Amniotic epithelial cell (primary cell): ENCODE measurements at regions not wholly inside any gene's neighbourhood (a gene's known extent, or its start where the extent isn't known, plus 50 kb on each side); places are given as distances from the start of the nearest gene placed in this dataset.

Experiments
- DNase-seq: peaks from one replicate; pipeline ENCODE4 v3.0.0-alpha.2; 2010; ENCODE audit warnings: low read depth

GRCh38 chr12:132439333-132439904 is 50.5 kb upstream of the FBRSL1 start:
- DNase-seq: no peak

- no peak for DNase-seq
These were observed 51.2 kb upstream of the FBRSL1 start for GRCh38 chr12:132438726-132439125.

- DNase-seq: no peak
These were observed 51.8 kb upstream of the FBRSL1 start for GRCh38 chr12:132437943-132438700.

DNA sequence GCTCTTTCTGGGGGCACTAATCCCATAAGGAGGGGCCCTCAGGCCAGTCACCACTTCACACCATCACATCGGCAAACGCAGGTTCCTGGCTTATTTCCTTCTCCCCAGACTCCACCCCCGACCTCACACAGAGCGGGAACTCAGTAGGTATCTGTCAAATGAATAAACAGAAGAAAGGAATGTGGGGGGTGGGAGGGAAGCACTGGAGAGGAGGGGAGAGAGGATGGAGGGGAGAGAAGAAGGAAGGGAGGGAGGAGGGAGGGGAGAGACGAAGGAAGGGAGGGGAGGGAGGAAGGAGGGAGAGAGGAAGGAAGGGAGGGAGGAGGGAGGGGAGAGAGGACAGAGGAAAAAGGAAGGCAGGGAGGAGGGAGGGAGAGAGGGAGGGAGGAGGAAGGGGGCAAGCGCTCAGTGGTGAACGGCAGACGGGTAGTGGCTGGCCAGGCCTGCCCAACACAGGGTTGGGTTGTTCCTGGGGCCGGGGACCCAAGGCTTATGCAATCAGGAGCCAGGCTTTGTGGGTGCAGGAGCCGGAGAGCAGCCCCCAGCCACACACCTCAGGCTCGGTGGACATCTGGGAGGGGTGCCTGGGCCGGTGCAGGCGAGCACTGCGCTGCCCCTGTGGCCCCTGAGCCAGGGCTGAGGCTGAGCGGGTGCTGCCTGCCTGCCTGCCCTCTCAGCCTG is 52.6 kb upstream of the FBRSL1 start:
- DNase-seq: no peak

DNA sequence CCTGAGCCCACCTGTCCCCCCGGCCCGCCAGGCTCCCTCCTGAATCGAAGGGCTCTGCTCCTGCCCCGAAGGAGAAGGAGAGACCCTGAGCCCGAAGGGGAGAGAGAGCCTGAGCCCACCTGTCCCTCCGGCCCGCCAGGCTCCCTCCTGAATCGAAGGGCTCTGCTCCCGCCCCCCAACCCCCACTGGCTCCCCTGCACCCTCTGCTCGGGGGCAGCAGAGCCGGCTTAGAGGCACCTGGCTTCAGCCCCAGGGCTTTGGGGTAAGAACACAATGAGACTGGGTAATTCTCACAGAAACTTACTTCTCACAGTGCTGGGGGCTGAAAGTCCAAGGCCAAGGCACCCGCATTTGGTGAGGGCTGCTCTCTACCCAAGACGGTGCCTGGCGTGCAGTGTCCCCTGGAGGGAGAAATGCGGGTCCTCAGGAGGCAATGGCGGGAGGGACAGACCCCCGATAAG is 53.1 kb upstream of the FBRSL1 start:
- no peak for DNase-seq

GRCh38 chr12:132435486-132436187 is 54.3 kb upstream of the FBRSL1 start:
- no peak for DNase-seq

DNA sequence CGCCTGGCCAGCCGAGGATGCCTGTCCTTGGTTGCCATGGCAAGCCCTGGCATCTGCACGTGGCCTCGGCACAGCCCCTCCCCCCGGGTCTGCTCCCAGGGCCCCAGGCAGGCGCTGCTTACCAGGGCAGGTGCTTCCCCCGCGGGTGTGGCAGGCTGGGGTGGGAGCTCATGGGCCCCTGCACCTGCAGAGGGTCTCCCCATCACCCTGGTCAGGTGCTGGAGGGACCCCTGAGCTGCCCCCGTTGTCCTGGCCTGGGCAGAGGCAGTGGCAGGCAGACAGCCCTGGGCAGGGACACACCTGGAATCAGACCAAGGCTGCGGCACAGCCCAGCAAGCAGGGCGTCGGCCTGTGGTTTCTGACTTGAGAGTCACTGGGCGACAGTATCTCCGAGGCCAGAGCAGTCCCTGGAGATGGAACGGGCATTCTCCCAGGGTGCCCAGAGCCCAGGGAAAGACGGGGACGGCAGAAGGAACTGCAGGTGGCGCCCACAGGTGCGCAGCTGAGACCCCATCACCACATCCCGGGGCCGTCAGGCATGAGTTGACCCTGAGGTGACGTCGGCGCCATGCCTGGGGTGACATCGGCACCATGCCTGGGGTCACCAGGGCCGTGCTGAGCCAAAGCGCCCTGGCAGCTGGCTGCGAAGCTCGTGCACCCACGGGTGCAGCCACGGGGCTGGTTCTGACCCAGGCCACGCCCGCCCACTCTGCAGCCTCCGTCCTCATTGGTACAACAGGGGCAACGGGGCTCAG is 56.1 kb upstream of the FBRSL1 start:
- DNase-seq: no peak

GRCh38 chr12:132432721-132433577 is 57.0 kb upstream of the FBRSL1 start:
- no peak for DNase-seq

GRCh38 chr12:132432126-132432705 is 57.7 kb upstream of the FBRSL1 start:
- no peak for DNase-seq

- DNase-seq: no peak
These were observed 58.8 kb upstream of the FBRSL1 start for GRCh38 chr12:132430838-132431774.

DNA sequence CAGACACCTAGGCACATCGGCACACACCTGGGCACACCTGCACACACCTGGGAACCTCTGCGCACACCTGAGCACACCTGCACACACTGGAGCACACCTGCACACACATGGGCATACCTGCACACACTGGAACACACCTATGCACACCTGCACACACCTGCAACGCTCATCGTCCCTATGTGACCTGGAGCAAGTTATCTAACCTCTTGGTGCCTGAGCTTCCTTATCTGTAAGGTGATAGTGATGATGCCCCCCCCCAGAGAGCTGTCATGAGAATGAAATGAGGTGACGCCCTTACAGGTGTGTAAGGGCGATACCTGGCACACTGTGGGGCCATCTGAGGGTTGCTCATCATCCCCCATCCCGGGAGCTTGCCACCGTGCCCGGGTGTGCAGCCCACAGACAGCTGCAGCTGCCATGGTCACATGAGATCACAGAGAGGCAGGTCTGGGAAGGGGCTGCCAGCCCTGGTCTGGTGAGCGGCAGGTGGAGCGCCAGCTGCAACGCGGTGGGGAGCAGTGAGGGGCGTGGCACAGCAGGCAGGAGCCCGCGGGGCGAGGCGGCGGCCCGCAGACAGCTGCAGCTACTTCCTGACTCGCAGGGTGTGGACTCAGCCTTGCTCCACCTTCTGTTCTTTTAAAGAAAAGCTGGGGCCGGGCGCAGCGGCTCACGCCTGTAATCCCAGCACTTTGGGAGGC is 59.9 kb upstream of the FBRSL1 start:
- no peak for DNase-seq

DNA sequence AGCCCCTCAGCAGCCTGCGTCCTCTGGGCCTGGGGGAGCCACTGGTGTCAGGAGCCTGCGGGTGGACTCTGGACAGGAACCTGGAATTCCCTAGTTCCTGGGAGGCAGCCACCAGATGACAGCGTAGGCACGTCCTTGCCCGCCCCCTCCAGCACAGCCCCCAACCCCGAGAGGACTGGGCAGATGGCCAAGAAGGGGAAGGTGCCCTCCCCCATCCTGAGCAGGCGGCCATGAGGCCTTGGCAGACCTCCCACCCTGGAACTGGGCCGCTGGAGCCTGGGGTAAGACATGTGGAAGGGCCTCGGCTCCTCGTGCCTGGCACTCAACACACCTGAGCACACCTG is 60.4 kb upstream of the FBRSL1 start:
- no peak for DNase-seq

DNA sequence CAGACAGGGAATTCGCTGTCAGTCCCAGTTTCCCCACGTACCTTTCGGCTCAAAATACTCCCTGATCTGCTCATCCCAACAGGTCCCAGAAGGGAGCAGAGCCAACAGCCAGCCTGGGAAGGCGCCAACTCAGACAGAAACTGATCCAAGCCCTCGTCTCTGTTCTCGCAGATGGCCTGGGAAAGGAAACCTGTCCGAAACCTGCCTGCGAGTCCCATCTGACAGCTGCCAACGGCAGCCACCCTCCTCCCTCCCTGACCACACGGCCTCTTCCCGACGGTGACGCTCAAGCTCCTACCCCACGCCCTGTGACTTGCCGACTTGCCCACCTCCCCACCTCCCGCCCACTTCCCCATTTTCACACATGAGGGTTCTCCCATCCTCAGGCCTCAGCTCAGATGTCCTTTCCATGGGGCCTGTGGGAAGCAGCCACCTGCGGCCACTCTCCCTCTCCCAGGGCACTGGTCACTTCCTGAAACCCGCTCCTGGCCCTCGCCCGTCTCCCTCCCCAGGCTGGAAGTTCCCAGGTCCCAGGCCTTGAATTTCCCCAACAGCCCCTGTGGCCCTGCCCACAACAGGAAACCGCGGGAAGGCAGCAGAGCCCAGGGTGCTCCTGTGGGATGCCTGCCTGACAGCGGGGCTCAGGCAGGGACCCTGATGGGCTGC is 60.9 kb upstream of the FBRSL1 start:
- DNase-seq: no peak

DNA sequence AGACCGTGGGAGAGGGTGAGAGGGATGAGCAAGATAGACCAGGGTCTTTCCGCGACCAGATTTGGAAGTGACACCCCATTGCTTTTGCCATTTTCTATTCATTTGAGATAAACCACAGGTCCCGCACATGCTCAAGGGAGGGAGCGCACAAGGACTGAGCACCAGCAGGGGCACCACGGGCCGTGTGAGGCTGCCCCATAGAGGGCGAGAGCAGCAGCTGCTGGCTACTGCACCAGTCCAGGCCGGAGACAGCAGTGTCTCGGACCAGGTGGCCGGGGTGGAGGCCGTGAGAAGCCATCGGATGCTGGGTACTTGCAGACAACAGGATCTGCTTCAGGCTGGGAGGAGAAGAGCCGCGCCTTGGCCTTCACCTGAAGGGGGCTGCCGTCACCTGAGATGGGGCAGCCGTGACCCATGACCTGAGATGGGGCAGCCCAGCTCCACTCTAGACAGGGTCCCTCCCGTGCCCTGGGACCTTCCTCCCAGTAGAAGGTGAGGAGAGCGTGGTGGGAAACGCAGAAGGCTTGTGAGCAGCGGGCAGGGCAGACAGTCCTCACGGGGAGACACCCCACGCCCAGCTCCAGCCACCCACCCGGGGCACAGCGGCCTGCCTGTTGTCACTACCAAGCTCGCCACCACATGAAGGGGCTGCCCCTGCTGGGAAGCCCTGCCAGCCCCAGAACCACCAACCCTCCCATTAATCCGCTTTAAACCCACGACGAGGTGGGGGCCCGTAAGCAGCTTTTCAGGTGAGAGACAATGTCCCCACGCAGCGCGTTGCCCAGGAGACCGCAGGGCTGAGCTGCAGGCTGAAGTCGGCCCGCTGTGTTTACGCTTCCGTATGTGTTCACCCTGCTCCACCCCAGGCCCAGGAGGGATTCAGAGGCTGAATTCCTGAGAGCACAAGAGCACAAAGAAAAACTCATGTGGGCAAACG is 61.7 kb upstream of the FBRSL1 start:
- DNase-seq: no peak

GRCh38 chr12:132427174-132427768 is 62.7 kb upstream of the FBRSL1 start:
- DNase-seq: no peak

- DNase-seq: no peak
These were observed 63.4 kb upstream of the FBRSL1 start for GRCh38 chr12:132426349-132427173.
